ENCODE measurements at regions not wholly inside any gene's neighbourhood (a gene's known extent, or its start where the extent isn't known, plus 50 kb on each side); places are given as distances from the start of the nearest gene placed in this dataset.

DNA sequence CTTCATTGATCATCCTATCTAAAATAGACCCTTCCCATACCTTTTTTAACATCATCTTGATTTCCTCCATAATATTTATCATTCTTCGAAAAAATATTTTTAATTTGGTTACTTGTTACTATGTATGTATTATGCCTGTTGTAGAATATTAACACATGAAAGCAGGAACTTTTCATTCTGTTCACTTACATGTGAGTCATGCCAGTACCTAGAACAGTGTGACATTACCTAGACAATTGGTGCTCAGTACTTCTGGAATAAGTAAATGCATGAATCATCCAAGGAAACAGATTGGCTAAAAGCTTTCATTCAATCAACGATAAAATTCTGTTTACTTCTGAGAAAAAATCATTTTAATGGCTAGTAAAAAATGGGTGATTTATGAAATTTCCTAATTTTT, 76.4 kb downstream of the CXXC4 start:
- DNase-seq (ENCODE audit: low spot score), result no peak

DNA sequence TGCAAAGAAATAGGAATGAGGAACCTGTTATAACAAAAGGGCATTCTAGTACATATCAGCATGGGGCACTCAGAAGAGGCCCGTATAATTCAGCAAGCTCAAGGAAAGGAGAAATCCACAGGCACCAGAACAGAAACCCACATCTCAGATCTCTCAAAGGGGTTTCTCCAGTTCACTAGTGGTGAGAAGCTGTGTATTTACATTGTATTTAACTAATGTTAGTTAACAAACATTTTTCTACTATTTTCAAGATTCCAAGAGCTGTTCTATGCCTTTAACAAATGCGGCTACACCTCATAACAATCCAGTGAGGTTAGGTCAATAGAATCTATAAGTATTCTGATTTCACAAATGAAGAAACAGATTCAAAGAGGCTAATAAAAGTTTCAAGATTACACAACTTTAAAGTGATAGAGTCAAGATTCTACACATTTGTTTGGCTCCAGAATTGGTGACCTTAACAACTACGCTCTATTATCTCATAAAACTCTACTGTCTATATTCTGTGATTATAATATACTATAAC, 77.3 kb downstream of the CXXC4 start:
- DNase-seq (ENCODE audit: low spot score), result no peak

DNA sequence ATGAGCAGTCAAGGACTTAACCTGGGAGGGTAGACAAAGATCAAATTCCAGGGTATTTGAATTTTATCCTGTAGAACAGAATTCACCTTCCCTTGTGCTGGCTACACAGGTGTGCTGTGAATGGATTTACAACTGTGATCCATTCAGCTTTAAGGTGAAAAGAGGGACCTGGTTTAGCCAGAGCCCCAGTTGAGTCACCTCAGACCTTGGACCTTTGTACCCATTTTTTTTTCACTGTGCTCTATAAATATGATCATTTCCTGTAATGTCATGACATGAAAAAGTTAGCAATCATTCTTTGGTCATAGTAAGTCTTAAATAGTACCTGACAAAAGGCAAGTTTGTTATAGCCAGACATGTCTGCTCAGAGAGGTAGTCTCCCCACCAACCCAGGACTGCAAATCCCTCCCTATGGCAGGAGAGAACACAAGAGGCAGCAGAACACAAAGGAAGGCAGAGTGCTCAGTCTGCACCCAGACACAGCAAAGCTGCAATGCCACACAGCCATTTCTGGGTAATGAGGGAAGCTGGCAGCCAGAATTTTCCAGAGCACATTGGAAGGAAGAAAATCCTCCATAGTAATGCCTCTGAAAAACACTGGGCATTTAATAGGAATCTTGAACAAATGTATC, 77.9 kb downstream of the CXXC4 start:
- no peak for DNase-seq (ENCODE audit: low spot score)

DNA sequence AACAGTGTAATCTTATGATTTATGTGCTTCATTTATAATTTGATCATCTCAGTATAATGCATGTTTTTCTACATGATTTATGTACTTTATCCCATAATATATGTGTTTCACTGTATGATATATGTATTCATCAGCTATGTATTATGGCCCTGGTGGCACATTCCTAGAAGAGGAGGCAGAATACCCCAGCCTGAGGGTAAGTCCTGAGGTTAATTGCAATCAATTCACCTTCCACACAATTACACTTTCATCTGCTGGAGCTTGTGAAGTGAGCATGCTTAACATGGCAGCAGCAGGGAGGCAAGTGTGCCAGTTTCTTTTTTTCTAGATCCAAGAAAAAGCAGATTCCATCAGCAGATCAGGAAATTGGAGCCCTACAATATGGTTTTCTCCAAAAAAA, 81.2 kb downstream of the CXXC4 start:
- DNase-seq (ENCODE audit: low spot score), result no peak

- DNase-seq (ENCODE audit: low spot score), result no peak
These were observed 82.3 kb downstream of the CXXC4 start for GRCh38 chr4:104412344-104412743.

DNA sequence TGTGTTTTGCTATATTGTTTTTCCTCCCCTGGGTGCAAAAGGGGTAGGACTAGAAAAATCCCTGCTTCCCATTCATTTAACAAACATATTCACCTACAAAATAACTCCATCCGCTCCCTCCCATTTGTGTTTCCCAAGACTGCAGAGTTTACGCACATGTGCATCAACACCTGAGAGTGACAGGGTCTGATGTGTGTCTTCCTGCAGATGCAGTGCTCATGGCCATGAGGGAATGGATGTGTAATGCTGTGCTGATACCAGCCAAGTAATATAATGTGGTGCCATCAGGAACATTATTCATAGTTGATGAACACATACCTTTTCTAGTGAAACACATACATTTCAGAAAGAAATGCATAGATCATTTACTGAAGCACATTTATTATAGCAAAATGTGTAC, 83.2 kb downstream of the CXXC4 start:
- DNase-seq (ENCODE audit: low spot score), result no peak

- DNase-seq (ENCODE audit: low spot score), result no peak
These were observed 85.8 kb downstream of the CXXC4 start for GRCh38 chr4:104408878-104409277.

GRCh38 chr4:104404361-104404760, 90.3 kb downstream of the CXXC4 start:
- DNase-seq (ENCODE audit: low spot score), result no peak

- DNase-seq (ENCODE audit: low spot score), result no peak
These were observed 99.5 kb downstream of the CXXC4 start for GRCh38 chr4:104395168-104395614.

- DNase-seq (ENCODE audit: low spot score), result no peak
These were observed 100.1 kb downstream of the CXXC4 start for GRCh38 chr4:104394406-104395167.

- DNase-seq (ENCODE audit: low spot score), result no peak
These were observed 100.9 kb downstream of the CXXC4 start for GRCh38 chr4:104393655-104394324.

DNA sequence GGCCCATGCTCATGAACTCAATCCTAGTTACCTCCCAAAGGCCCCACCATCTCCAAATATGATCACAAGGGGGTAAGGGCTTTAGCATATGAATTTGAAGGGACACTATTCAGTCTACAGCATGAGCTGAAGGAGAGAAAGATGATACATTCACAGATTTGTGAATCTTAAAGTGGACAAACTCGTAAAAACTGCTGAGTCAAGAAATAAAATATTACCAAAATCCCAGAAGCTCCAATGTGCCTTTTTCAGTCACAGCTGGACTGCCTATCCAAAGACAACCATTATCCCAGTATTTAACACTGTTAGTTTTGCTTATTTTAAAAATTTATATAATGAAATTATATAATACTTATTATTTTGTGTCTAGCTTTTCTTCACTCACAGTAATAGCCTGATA, 109.0 kb downstream of the CXXC4 start:
- no peak for DNase-seq (ENCODE audit: low spot score)

DNA sequence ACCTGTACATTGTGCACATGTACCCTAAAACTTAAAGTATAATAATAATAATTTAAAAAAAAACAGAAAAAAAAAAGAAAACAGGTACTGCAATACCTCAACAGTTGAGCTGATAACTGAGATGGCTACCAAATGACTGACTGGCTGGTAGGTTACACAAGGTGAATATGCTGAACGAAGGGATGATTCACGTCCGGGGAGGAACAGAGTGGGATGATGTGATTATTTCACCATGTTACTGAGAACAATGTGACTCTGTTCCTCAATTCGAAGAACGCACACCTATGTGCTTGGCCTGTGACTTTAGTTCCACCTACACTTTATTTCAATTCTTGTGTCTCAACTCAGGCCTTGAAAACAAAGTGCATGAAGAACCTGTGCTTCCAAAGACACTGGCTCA, 111.7 kb downstream of the CXXC4 start:
- no peak for DNase-seq (ENCODE audit: low spot score)

DNA sequence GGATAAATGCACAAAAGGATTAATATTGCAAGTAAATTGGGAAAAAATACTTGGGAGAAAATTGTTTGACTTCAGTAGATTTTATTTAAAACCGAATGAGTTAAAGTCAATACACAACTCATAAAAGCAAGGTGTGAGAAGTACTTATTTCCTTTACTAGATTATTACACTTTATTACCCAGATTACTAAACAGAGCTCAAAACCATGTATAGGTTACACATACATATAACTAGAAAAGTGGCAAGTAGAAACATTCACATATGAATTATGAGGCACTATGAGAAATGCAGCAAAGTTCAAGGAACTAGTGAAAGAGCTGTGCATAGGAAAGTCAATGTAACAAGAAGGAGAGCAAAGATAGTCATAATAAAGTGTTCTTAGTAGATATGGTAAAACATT, 113.0 kb downstream of the CXXC4 start:
- no peak for DNase-seq (ENCODE audit: low spot score)

DNA sequence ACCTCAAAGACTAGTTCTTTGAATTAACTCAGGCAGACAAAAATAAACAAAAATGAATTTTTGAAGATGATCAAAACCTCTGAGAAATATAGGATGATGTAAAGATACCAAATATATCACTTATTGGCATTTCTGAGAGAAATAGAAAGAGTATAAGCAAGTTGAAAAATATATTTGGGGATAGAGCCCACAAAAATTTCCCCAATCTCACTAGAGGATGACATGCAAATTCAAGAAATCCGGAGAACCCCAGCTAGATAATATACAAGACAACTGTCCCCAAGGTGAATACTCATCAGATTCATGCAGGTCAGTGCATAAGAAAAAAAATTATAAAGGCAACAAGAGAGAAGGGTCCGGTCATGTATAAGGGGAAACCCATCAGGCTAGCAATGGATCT, 129.1 kb downstream of the CXXC4 start:
- DNase-seq (ENCODE audit: low spot score), result no peak

DNA sequence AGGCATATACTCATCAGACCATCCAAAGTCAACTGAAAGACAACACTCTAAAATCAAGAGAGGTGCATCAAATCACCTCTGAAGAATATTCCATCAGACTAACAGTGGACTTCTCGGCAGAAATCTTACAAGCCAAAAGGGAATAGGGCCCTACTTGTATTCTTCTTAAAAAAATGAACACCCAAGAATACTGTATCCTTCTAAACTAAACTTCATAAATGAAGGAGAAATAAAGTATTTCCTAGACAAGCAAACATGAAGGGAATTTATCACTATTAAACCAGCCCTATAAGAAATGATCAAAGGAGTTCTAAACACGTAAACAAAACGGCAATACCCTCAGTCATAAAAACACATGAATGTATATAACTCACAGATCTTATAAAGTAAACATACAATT, 141.2 kb downstream of the CXXC4 start:
- DNase-seq (ENCODE audit: low spot score), result no peak

GRCh38 chr4:104352211-104352610, 142.5 kb downstream of the CXXC4 start:
- DNase-seq (ENCODE audit: low spot score), result no peak

DNA sequence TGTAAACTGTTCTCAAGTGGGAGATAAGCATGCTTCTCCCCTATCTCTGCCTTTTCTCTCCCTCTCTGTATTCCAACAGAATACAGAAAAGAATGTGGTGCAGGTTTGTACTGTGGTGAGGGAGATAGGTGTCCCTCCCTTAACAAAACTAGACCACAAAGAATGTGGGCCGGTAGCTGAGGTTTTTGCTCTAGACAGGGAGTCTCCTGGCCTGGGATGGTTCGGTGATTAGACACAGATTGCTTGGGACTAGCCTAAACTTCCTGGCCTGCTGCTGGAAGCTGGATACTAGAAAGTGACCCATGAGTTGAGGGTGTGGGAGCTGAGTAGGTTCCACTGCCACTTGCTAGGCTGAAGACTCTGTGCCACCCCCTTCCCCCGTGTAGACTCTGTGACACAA, 143.0 kb downstream of the CXXC4 start:
- no peak for DNase-seq (ENCODE audit: low spot score)

- DNase-seq (ENCODE audit: low spot score), result no peak
These were observed 149.0 kb downstream of the CXXC4 start for GRCh38 chr4:104345598-104346242.

DNA sequence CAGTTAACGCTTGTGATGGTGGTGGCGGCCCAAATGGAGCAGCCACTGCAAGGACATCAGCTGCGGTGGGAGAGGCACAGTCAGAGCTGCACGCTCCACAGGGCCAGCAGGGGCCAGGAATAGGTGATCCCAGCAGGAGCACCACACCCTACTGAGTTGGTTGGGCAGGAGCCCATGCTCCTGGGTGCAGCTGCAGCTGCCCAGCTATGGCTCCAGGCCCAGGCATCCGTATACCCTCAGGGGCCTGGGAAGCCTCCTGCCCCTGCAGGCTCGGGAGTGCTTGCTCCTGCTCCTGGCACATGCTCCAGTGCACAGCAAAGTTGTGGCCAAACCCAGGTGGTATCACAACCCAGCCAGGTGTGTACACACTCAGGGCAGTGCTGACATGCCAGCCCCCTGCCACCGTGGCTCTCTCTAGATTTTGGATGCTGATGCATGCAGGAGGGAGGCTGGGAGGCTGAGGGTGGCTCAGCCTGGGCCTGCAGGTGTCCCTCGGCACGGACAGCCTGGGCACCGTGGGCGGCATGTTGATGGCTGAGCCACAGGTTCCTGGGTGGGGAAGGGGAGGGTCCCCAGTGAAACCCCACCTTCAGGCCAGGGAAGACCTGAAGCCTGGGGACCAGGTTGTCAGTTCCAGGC, 150.2 kb downstream of the CXXC4 start:
- no peak for DNase-seq (ENCODE audit: low spot score)

GRCh38 chr4:104334410-104334809, 160.3 kb downstream of the CXXC4 start:
- no peak for DNase-seq (ENCODE audit: low spot score)

All from hematopoietic multipotent progenitor cell treated with erythropoietin and hydrocortisone succinate and interleukin-3 and kit ligand, for 17 days (in vitro differentiated cells).